NB4 (cell line): ENCODE measurements at regions not wholly inside any gene's neighbourhood (a gene's known extent, or its start where the extent isn't known, plus 50 kb on each side); places are given as distances from the start of the nearest gene placed in this dataset.

ENCODE experiments used
- CTCF ChIP-seq: IDR thresholded peaks from one replicate; pipeline ENCODE4 v1.5.1; 2012; ENCODE audit warnings: low read depth, low read length
- MAX ChIP-seq: IDR thresholded peaks from 2 replicates; pipeline ENCODE4 v1.6.1; 2011; ENCODE audit warnings: low read depth, low read length
- MYC ChIP-seq: IDR thresholded peaks from 2 replicates; pipeline ENCODE4 v1.6.1; 2011; ENCODE audit warnings: low read depth, low read length
- POLR2A ChIP-seq: IDR thresholded peaks from 2 replicates; pipeline ENCODE4 v1.6.1; 2011; ENCODE audit warnings: mild to moderate bottlenecking; ENCODE audit not compliant: insufficient read length; ENCODE audit errors: extremely low read depth

GRCh38 chr20:10939331-10939941 is 265.6 kb upstream of the JAG1 start:
- TF ChIP-seq CTCF = no peak
- TF ChIP-seq POLR2A = no peak
- no peak for TF ChIP-seq MAX
- no peak for TF ChIP-seq MYC
